H1 (cell line): ENCODE measurements at regions not wholly inside any gene's neighbourhood (a gene's known extent, or its start where the extent isn't known, plus 50 kb on each side); places are given as distances from the start of the nearest gene placed in this dataset.

Source experiments
- CTCF ChIA-PET: fragments of 300-600 bp; sonication (Branson Sonifier 250); formaldehyde crosslinking; loops from one replicate; lab custom pipeline; 2021; ENCODE audit not compliant: partially characterized antibody; lab: Charles Lee
- POLR2A ChIA-PET: fragments of 300-600 bp; sonication (Branson Sonifier 250); formaldehyde crosslinking; loops from one replicate; lab custom pipeline; 2021; ENCODE audit warnings: inconsistent platforms; ENCODE audit not compliant: partially characterized antibody; lab: Charles Lee
- DNase-seq, 2 experiments: peaks; one replicate each; pipeline versions ENCODE4 v3.0.0 to v3.0.0-alpha.2; 2010 to 2022; ENCODE audit warnings: low spot score in 2 of 2, low read depth in 1 of 2, mixed read lengths in 1 of 2
- FAIRE-seq: peaks from 2 replicates; lab custom pipeline; 2011; peaks lifted over from hg19 to GRCh38; lab: Jason Lieb, UNC
- H2AFZ ChIP-seq: 2 replicates; pipeline ENCODE4 v1.8.1; 2012; ENCODE audit warnings: low read length, inconsistent platforms
- H2AK5ac ChIP-seq: 2 replicates; pipeline ENCODE4 v1.6.1; 2013; ENCODE audit warnings: low read depth, low read length
- H2BK120ac ChIP-seq: replicated peaks from 2 replicates; pipeline ENCODE3; 2013; ENCODE audit warnings: low read depth, low read length, inconsistent platforms
- H2BK12ac ChIP-seq: 2 replicates; pipeline ENCODE4 v1.6.1; 2013; ENCODE audit warnings: low read depth, low read length
- H2BK15ac ChIP-seq: 2 replicates; pipeline ENCODE4 v1.6.1; 2013; ENCODE audit warnings: low read length
- H2BK20ac ChIP-seq: 2 replicates; pipeline ENCODE4 v1.6.1; 2013; ENCODE audit warnings: low read length
- H2BK5ac ChIP-seq: 2 replicates; pipeline ENCODE4 v1.6.1; 2013; ENCODE audit warnings: low read depth, low read length
- H3K14ac ChIP-seq: 2 replicates; pipeline ENCODE4 v1.6.1; 2013; ENCODE audit warnings: inconsistent platforms; ENCODE audit not compliant: insufficient read length
- H3K18ac ChIP-seq: 2 replicates; pipeline ENCODE4 v1.6.1; 2013; ENCODE audit warnings: low read length; ENCODE audit errors: extremely low read depth
- H3K23ac ChIP-seq: 2 replicates; pipeline ENCODE4 v1.6.1; 2013; ENCODE audit warnings: inconsistent platforms; ENCODE audit not compliant: insufficient read length
- H3K23me2 ChIP-seq: 2 replicates; pipeline ENCODE4 v1.6.1; 2013; ENCODE audit warnings: low read depth, low read length
- H3K27ac ChIP-seq: 2 replicates; pipeline ENCODE4 v1.6.1; 2011; ENCODE audit warnings: low read depth, low read length, inconsistent platforms
- H3K27me3 ChIP-seq, 4 experiments: replicated peaks in 1 of 4; 1 replicate in 1 of 4; 2 replicates in 3 of 4; pipeline versions ENCODE4 v1.6.1 to v1.8.1; 2011 to 2013; ENCODE audit warnings: low read length in 3 of 4, mild to moderate bottlenecking in 3 of 4, inconsistent platforms in 2 of 4, mixed read lengths in 2 of 4, moderate library complexity in 1 of 4; ENCODE audit not compliant: control insufficient read depth in 3 of 4, insufficient read depth in 3 of 4; ENCODE audit errors: extremely low read depth in 1 of 4
- H3K36me3 ChIP-seq, 4 experiments: 2 replicates each; pipeline versions ENCODE4 v1.6.1 to v1.8.1; 2011 to 2013; ENCODE audit warnings: mild to moderate bottlenecking in 4 of 4, low read length in 3 of 4, moderate library complexity in 2 of 4, control low read depth in 1 of 4, inconsistent platforms in 1 of 4; ENCODE audit not compliant: insufficient read depth in 4 of 4, control insufficient read depth in 2 of 4
- H3K4ac ChIP-seq: replicated peaks from 2 replicates; pipeline ENCODE3; 2013; ENCODE audit warnings: low read length, low read depth, mixed read lengths, inconsistent platforms; ENCODE audit not compliant: insufficient read length
- H3K4me1 ChIP-seq, 4 experiments: replicated peaks in 1 of 4; 1 replicate in 1 of 4; 2 replicates in 3 of 4; pipeline versions ENCODE4 v1.6.1 to v1.8.1; 2011 to 2013; ENCODE audit warnings: low read length in 3 of 4, inconsistent platforms in 2 of 4, mixed read lengths in 1 of 4; ENCODE audit not compliant: insufficient read depth in 4 of 4, control insufficient read depth in 3 of 4
- H3K4me2 ChIP-seq, 2 experiments: 2 replicates each; pipeline versions ENCODE4 v1.6.1 to v1.8.1; 2011 to 2013; ENCODE audit warnings: low read depth in 2 of 2, low read length in 2 of 2, control low read depth in 1 of 2, inconsistent platforms in 1 of 2, mild to moderate bottlenecking in 1 of 2; ENCODE audit not compliant: insufficient read depth in 1 of 2
- H3K4me3 ChIP-seq, 4 experiments: fragments of 200-600, 300-600 bp in 1 of 4; sonication (generic), shearing (Covaris generic), sonication (Bioruptor Twin) in 1 of 4; 2 replicates each; pipeline versions ENCODE4 v1.5.1 to v1.8.1; 2011 to 2016; ENCODE audit warnings: low read length in 4 of 4, low read depth in 3 of 4, control low read depth in 2 of 4, inconsistent platforms in 2 of 4, mild to moderate bottlenecking in 2 of 4, mixed read lengths in 1 of 4, moderate library complexity in 1 of 4; ENCODE audit not compliant: insufficient read depth in 2 of 4; ENCODE audit errors: extremely low read depth in 1 of 4
- H3K56ac ChIP-seq: replicated peaks from 2 replicates; pipeline ENCODE3; 2013; ENCODE audit warnings: low read depth, mild to moderate bottlenecking, mixed read lengths, low read length, inconsistent platforms; ENCODE audit not compliant: insufficient read length
- H3K79me1 ChIP-seq: 2 replicates; pipeline ENCODE4 v1.6.1; 2013; ENCODE audit warnings: low read depth, low read length, control low read depth
- H3K79me2 ChIP-seq, 2 experiments: 2 replicates each; pipeline versions ENCODE4 v1.6.1 to v1.8.1; 2012 to 2013; ENCODE audit warnings: low read length in 2 of 2, mild to moderate bottlenecking in 2 of 2, inconsistent platforms in 1 of 2; ENCODE audit not compliant: insufficient read depth in 2 of 2, control insufficient read depth in 1 of 2
- H3K9ac ChIP-seq, 4 experiments: replicated peaks in 1 of 4; 1 replicate in 1 of 4; 2 replicates in 3 of 4; pipeline versions ENCODE4 v1.6.1 to v1.8.1; 2011 to 2013; ENCODE audit warnings: low read depth in 3 of 4, low read length in 3 of 4, control low read depth in 2 of 4, mild to moderate bottlenecking in 2 of 4, moderate library complexity in 2 of 4, inconsistent platforms in 1 of 4; ENCODE audit errors: extremely low read depth in 1 of 4
- H3K9me3 ChIP-seq, 2 experiments: 2 replicates each; pipeline versions ENCODE4 v1.6.1 to v1.8.1; 2012 to 2013; ENCODE audit warnings: mild to moderate bottlenecking in 2 of 2, moderate library complexity in 2 of 2, control low read depth in 1 of 2, inconsistent platforms in 1 of 2, low read depth in 1 of 2, low read length in 1 of 2, mixed read lengths in 1 of 2; ENCODE audit not compliant: insufficient read depth in 2 of 2
- H4K20me1 ChIP-seq, 2 experiments: replicated peaks in 1 of 2; 2 replicates each; pipeline versions ENCODE3 to v1.8.1; 2011 to 2013; ENCODE audit warnings: inconsistent platforms in 2 of 2, low read length in 2 of 2, mild to moderate bottlenecking in 1 of 2; ENCODE audit not compliant: insufficient read depth in 2 of 2, control insufficient read depth in 1 of 2
- H4K5ac ChIP-seq: 2 replicates; pipeline ENCODE4 v1.6.1; 2013; ENCODE audit warnings: low read length, low read depth, mixed read lengths, inconsistent platforms; ENCODE audit not compliant: insufficient read length
- H4K8ac ChIP-seq: 2 replicates; pipeline ENCODE4 v1.8.0; 2013; ENCODE audit warnings: mild to moderate bottlenecking, moderate library complexity, low read length, inconsistent platforms; ENCODE audit not compliant: insufficient read depth; ENCODE audit errors: extremely low read depth
- H4K91ac ChIP-seq: replicated peaks from 2 replicates; pipeline ENCODE3; 2013; ENCODE audit warnings: low read length, mixed read lengths, inconsistent platforms; ENCODE audit not compliant: insufficient read length
- BCL11A ChIP-seq, 2 experiments: IDR thresholded peaks; one replicate each; pipeline ENCODE4 v1.6.1; 2011; ENCODE audit warnings: low read depth in 2 of 2, low read length in 2 of 2, mild to moderate bottlenecking in 2 of 2
- BRCA1 ChIP-seq: IDR thresholded peaks from 2 replicates; pipeline ENCODE4 v1.6.1; 2012; ENCODE audit warnings: low read depth, low read length, improper control_type of control experiment
- CHD2 ChIP-seq: IDR thresholded peaks from 2 replicates; pipeline ENCODE4 v1.6.1; 2012; ENCODE audit warnings: low read length, improper control_type of control experiment
- CTBP2 ChIP-seq: IDR thresholded peaks from 2 replicates; pipeline ENCODE4 v1.7.0; 2011; ENCODE audit warnings: borderline replicate concordance, mild to moderate bottlenecking, moderate library complexity, mixed read lengths, low read length; ENCODE audit not compliant: insufficient read depth, insufficient read length
- EZH2 ChIP-seq: fragments of 200-600 bp; sonication (generic); IDR thresholded peaks from 2 replicates; pipeline ENCODE4 v1.7.1; 2012; ENCODE audit warnings: low read depth, mild to moderate bottlenecking, moderate library complexity, low read length, inconsistent platforms; ENCODE audit not compliant: severe bottlenecking
- KDM1A ChIP-seq: fragments of 200-600, 300-600 bp; sonication (generic); IDR thresholded peaks from 2 replicates; pipeline ENCODE4 v1.7.1; 2016; ENCODE audit warnings: mild to moderate bottlenecking, low read length, borderline replicate concordance
- NANOG ChIP-seq: IDR thresholded peaks from 2 replicates; pipeline ENCODE4 v1.6.1; 2011; ENCODE audit warnings: low read length, low read depth, mild to moderate bottlenecking, inconsistent platforms; ENCODE audit not compliant: insufficient read depth, poor library complexity, severe bottlenecking
- SUZ12 ChIP-seq: fragments of 200-600 bp; sonication (generic); IDR thresholded peaks from 2 replicates; pipeline ENCODE4 v1.6.1; 2012; ENCODE audit warnings: mild to moderate bottlenecking, inconsistent platforms, low read length, moderate library complexity, mixed read lengths
- YY1 ChIP-seq: IDR thresholded peaks from 2 replicates; pipeline ENCODE4 v1.6.1; 2011; ENCODE audit warnings: low read depth, mild to moderate bottlenecking, low read length
- WGBS, 2 experiments: shearing (Covaris generic) in 1 of 2; methylation state at CpG; one replicate each; pipeline versions ENCODE4 v1.1.6 to v1.1.7; 2013 to 2015; ENCODE audit warnings: low lambda C conversion rate in 2 of 2, mixed read lengths in 2 of 2, inconsistent platforms in 1 of 2, low coverage in 1 of 2, missing lambda C conversion rate in 1 of 2; ENCODE audit not compliant: insufficient replicate concordance in 2 of 2, insufficient coverage in 1 of 2, insufficient read length in 1 of 2; ENCODE audit errors: extremely low coverage in 1 of 2, missing lambda C conversion rate in 1 of 2; 5-methylcytosine and 5-hydroxymethylcytosine counted together
- TF ChIP-seq, protein P1 (sequence below): IDR thresholded peaks from 2 replicates; pipeline ENCODE4 v1.6.1; 2011; ENCODE audit warnings: low read depth, mild to moderate bottlenecking, low read length; ENCODE audit not compliant: insufficient read depth
- TF ChIP-seq, protein P2 (sequence below): IDR thresholded peaks from 2 replicates; pipeline ENCODE4 v1.6.1; 2012; ENCODE audit warnings: inconsistent platforms
- TF ChIP-seq, protein P3 (sequence below): IDR thresholded peaks from 2 replicates; pipeline ENCODE4 v1.6.1; 2012; ENCODE audit warnings: low read length, inconsistent platforms

DNA sequence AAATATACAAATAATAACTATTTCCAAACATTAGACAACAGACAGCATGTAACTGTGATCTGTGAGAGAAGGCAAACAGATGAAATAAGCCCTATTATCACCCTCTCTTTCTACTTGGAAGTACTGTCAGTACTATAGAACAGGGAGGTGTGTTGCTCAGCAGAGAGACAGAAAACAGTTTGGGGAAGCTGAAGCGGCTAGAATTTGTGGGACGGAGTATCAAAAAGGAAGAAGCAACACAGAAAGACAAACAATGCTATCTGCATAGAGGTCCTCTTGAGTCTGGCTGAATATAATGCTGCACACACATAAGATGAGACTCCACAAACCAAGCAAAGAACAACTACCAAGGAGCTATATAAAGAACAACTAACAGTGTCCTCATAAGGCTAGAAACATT is 59.4 kb downstream of the ZZZ3 start:
- CTCF ChIA-PET: no interaction called here
- H3K56ac ChIP-seq: no peak overlapping the region
- H3K23ac ChIP-seq: no peak overlapping the region
- no peak overlapping the region for H2BK20ac ChIP-seq
- H2BK5ac ChIP-seq: no peak overlapping the region
- DNase-seq (no peak), FAIRE-seq (no peak)
- H4K8ac ChIP-seq: no peak overlapping the region
- WGBS, 2 experiments: 93% methylated on average over 2 of the region's 2 CpGs; no CpG with 5 or more reads in 1 of the 2 experiments
- no peak overlapping the region for H4K5ac ChIP-seq
- no peaks in the 10 kb centered on the region for H3K27me3 ChIP-seq
- H3K4me1 ChIP-seq: no peaks in the 10 kb centered on the region
- H3K79me1 ChIP-seq: no peaks in the 10 kb centered on the region
- POLR2A ChIA-PET: interaction anchor here (1.2 kb wide), 1 partner anchor 9 kb away, joined by 3 read pairs; no protein-coding TSS in a partner anchor
- no peak overlapping the region for H2AK5ac ChIP-seq
- H3K4ac ChIP-seq: no peak overlapping the region
- H3K4me3 ChIP-seq: no peak overlapping the region
- no peaks in the 10 kb centered on the region for H3K9me3 ChIP-seq
- no peak overlapping the region for H3K27ac ChIP-seq
- H2BK12ac ChIP-seq: no peak overlapping the region
- no peaks in the 10 kb centered on the region for H3K79me2 ChIP-seq
- no peak overlapping the region for H4K91ac ChIP-seq
- H2BK120ac ChIP-seq: no peak overlapping the region
- no peak overlapping the region for H3K14ac ChIP-seq
- no peaks in the 10 kb centered on the region for H4K20me1 ChIP-seq
- no peak overlapping the region for H3K4me2 ChIP-seq
- peaks cover 0 to 16% (median 5%) of the 10 kb centered on the region in 4 experiments; a peak in 4 of 8 replicates for H3K36me3 ChIP-seq
- H3K9ac ChIP-seq: no peak overlapping the region; a peak in 1 of 7 replicates
- no peak overlapping the region for H2AFZ ChIP-seq
- no peaks in the 10 kb centered on the region for H3K23me2 ChIP-seq
- no peak overlapping the region for H3K18ac ChIP-seq
- no peak overlapping the region for H2BK15ac ChIP-seq
- no peak for TF ChIP-seq YY1
- TF ChIP-seq, protein P1, sequence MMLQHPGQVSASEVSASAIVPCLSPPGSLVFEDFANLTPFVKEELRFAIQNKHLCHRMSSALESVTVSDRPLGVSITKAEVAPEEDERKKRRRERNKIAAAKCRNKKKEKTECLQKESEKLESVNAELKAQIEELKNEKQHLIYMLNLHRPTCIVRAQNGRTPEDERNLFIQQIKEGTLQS: no peak
- TF ChIP-seq BRCA1: no peak
- no peak for TF ChIP-seq EZH2
- TF ChIP-seq NANOG: no peak
- no peak for TF ChIP-seq CHD2
- TF ChIP-seq, protein P2, sequence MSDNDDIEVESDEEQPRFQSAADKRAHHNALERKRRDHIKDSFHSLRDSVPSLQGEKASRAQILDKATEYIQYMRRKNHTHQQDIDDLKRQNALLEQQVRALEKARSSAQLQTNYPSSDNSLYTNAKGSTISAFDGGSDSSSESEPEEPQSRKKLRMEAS: no peak
- no peak for TF ChIP-seq CTBP2
- no peak for TF ChIP-seq BCL11A (IDR thresholded peaks at IDR 0.05; ENCODE audit: low read depth in 2 of 2, low read length in 2 of 2)
- TF ChIP-seq, protein P3, sequence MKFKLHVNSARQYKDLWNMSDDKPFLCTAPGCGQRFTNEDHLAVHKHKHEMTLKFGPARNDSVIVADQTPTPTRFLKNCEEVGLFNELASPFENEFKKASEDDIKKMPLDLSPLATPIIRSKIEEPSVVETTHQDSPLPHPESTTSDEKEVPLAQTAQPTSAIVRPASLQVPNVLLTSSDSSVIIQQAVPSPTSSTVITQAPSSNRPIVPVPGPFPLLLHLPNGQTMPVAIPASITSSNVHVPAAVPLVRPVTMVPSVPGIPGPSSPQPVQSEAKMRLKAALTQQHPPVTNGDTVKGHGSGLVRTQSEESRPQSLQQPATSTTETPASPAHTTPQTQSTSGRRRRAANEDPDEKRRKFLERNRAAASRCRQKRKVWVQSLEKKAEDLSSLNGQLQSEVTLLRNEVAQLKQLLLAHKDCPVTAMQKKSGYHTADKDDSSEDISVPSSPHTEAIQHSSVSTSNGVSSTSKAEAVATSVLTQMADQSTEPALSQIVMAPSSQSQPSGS: no peak
- no peak for TF ChIP-seq KDM1A
- no peak for TF ChIP-seq SUZ12
